ENCODE measurements at regions not wholly inside any gene's neighbourhood (a gene's known extent, or its start where the extent isn't known, plus 50 kb on each side); places are given as distances from the start of the nearest gene placed in this dataset.
"Not testable (repeated sequence)": the region's sequence is repeated elsewhere in the genome, so short reads cannot be mapped to it uniquely, and the experiment has no call there.

GRCh38 chr5:91315701-91316100 is 67.4 kb downstream of the ARRDC3 start:
- DNase-seq, result no peak

DNA sequence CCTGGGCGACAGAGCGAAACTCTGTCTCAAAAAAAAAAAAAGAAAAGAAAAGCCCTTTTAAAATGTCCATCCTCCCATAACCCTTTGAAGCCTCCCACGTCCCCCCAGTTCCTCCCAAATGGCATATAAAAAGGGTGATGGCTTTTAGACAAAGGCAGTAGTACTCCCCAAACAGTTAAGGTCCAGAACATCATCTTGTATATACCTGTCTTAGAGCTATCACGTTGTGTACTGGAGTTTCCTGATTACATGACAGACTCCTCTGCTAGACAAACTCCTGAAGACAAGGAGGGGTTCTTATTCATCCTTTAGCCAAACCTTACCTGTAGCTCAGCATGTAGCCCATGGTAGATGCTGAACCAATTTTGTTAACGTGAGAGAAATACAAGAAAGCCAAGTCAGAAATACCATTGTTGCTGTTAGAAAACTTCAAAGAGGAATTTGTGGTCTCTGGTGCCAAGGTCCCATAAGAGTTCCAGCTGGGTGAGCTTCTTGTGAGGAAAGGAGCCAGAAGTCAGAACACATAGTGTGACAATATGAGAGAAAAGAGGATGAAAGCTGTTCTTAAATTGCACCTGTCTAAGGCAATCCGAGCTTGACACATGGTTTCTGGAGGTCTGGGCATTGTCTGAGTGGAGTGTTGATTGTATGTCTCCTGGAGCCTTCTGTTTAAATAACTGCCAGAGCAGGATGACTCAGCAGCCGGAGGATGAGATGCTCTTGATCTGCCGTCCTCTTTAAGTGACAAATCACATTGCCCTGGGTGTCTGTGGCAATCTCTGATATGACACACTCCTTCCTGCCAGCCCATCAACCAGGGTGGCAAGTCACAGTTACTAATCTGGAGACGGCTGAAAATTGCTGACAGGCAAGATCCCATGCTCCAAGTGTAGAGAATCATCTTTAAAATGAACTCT is 69.1 kb downstream of the ARRDC3 start:
- DNase-seq, result peak; percentile 9

- DNase-seq, result no peak
These were observed 70.4 kb downstream of the ARRDC3 start for GRCh38 chr5:91312698-91313097.

DNA sequence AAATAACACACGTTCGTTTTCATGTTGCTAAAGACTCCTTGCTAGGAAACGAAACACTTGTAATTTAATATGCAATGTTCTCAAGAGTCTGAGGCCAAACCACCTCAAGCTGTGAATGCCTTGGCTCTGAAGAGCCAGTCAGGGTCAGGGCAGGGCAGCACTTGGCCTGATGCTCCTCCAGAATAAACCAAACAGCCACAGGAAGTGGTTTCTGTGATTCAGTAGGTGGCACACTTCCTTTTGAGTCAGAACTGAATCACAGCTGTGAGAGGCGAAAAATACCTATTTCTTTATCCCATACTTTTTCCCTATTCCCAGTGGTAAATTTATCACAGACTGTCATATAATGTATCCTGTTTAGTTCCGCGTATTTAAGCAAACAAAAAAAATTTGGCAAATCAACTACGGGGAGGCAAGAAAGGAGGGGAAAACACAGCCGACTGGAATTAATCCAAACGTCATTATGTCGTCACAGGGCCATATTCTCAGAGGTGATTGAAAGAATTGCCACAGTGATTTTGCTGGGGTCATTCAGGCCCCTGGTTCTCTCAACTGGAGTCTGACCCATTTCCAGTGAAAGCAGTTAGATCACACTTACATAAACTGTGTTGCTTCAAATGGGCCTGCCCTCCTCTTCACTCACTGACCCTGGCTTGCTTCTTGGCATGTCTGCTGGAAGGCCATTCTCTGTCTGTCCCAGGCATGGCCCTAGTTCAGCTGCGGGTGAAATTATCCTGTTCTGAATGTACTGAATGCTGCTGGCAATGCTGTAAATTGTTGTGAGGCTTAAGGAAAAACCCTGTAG is 71.2 kb downstream of the ARRDC3 start:
- DNase-seq, result no peak

- no peak for DNase-seq
These were observed 71.9 kb downstream of the ARRDC3 start for GRCh38 chr5:91311168-91311696.

GRCh38 chr5:91308157-91308556 is 75.0 kb downstream of the ARRDC3 start:
- not testable (repeated sequence) for DNase-seq

GRCh38 chr5:91307048-91307447 is 76.1 kb downstream of the ARRDC3 start:
- no peak for DNase-seq

DNA sequence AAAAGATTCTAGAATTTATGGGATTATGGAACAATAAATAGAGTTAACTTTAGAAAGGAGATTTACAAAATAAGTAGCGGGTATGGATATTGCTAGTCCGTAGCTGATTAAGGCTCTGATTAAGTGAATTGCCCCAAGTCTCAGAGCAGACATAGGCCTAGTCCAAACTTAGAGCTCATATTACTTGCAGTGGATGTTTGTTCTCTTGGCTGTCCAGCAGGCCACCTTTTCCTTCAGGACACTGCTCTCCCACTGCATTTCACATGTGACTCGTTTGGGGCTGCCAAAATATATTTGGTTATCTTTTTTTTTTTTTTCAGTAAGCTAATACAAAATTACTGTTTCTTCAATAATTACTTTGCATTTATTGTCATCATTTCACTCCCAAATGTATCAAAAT is 76.6 kb downstream of the ARRDC3 start:
- no peak for DNase-seq

DNA sequence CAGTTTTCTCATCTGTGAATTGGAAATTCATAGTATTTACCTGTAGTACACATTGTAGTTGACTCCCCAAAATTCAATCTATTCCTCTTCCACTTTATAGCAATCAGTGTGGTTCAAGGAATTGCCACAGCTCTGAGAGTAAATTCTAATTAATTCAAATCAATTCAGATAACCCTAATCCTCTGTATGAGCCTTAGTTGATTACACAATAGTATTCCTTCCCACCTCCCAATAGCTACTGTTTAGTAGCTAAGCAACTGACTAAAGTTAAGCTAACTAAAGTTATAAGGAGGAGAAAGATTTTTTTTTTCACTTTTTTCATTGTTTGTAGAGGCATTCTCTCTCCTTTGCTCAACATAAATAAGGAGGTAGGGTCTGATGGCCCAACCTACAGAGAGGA is 77.5 kb downstream of the ARRDC3 start:
- DNase-seq, result no peak

DNA sequence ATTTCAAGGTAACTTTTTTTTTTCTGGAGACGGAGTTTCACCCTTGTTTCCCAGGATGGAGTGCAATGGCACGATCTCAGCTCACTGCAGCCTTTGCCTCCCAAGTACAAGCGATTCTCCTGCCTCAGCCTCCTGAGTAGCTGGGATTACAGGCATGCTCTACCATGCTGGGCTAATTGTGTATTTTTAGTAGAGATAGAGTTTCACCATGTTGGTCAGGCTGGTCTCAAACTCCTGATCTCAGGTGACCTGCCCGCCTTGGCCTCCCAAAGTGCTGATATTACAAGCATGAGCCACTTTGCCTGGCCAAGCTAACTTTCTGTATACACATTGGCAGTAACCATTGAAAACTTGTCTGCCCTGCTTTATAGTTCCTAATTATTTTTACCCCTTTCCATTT is 79.1 kb downstream of the ARRDC3 start:
- not testable (repeated sequence) for DNase-seq

GRCh38 chr5:91302958-91303357 is 80.2 kb downstream of the ARRDC3 start:
- DNase-seq, result no peak

GRCh38 chr5:91302305-91302704 is 80.8 kb downstream of the ARRDC3 start:
- DNase-seq, result no peak

DNA sequence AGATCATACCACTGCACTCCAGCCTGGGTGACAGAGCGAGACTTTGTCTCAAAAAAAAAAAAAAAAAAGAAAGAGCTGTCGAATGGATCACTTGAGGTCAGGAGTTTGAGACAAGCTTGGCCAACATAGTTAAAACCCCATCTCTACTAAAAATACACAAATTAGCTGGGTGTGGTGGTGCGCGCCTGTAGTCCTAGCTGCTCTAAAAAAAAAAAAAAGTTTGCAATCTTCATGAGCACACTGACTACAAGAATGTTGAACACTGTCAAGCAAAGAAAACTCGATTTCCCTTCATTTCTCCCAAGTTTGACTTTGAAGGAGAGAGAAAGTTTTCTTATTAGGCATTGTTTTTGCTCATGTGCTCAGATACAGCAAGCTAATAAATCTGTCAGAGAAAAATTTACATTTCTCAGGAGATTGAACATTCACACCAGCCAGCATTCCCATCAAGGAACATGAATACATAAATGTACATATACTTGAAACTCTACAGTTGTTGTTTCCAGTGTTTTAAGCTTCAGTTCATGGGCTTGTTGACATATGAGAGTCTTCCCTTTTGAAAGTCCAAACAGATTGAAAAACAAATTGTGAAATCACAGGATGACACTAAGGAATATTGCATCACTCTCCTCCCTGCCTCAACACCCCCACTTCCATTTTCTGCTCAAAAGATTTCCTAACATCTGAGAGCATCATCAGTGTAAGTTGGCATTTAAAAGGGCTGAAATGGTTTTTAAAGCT is 81.8 kb downstream of the ARRDC3 start:
- DNase-seq, result no peak

DNA sequence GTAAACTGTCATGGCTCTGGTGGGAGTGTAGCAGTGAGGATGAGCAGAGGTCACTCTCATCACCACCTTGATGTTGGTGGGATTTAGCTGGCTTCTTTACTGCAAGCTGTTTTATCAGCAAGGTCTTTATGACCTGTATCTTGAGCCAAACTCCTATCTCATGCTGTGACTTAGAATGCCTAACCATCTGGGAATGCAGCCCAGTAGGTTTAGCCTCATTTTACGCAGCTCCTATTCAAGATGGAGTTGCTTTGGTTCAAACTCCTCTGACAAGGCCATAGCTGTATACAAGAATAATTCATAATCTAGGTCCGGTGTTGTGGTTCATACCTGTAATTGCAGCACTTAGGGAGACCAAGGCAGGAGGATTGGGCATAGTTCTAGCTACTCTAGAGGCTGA is 85.1 kb downstream of the ARRDC3 start:
- no peak for DNase-seq

GRCh38 chr5:91296674-91297143 is 86.4 kb downstream of the ARRDC3 start:
- no peak for DNase-seq

DNA sequence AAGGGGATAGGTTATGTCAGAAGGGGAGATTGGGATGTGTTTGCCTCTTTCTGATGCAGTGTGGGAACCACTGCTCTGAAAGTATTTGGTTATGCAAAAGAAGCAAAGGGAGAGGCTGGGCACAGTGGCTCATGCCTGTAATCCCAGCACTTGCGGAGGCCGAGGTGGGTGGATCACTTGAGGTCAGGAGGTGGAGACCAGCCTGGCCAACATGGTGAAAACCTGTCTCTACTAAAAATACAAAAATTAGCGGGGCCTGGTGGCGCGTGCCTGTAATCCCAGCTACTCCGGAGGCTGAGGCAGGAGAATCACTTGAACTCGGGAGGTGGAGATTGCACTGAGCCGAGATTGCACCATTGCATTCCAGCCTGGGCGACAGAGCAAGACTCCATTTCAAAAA is 87.0 kb downstream of the ARRDC3 start:
- DNase-seq, result not testable (repeated sequence)

DNA sequence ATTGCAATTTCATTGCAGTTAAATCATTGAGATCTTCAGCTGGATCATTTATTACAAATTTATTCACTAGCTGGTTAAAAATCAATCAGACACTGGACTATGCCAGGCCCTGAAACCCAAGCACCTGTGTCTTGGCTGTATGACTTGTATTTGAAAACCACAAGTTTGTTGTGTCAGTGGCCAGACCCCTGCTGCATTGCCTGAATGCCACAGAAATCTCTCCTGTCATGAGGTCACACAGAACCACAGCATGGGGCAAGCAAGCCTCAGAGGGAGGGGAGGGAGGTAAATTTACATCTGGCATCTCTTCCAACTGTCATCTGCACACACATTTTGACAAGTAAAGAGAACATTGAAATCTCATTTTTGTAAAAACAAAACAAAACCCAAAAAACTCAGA is 90.0 kb downstream of the ARRDC3 start:
- DNase-seq, result no peak

DNA sequence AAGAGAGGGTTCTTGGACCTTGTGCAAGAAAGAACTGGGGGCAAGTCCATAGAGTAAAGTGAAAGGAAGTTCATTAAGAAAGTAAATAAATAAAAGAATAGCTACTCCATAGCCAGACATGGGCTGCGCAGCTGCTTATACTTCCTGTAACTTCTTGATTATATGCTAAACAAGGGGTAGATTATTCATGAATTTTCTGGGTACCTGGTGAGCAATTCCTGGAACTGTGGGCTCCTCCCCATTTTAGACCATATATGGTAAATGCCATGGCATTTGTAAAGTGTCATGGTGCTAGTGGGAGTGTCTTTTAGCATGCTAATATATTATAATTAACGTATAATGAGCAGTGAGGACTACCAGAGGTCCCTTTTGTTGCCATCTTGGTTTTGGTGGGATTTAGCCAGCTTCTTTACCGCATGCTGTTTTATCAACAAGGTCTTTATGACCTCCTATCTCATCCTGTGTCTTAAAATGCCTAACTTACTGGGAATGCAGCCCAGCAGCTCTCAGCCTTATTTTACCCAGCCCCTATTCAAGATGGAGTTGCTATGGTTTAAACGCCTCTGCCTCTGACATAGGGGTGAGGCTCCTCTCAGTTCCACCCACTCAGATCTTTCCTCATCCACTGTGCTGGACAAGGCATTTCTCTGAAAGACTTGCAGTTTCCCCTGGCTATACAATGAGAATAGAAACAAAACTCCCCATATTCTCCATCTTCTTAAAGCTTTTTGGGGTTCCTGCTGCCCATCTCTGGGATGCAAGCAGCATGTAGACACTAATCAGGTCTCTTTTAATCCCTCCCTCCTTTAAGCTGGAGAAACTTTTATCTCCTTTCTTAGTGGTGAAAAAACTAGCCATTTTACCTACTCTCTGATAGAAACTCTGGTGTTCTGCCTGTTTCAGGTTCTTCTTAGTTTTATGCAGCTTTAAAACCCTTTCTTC is 91.2 kb downstream of the ARRDC3 start:
- DNase-seq, result no peak

DNA sequence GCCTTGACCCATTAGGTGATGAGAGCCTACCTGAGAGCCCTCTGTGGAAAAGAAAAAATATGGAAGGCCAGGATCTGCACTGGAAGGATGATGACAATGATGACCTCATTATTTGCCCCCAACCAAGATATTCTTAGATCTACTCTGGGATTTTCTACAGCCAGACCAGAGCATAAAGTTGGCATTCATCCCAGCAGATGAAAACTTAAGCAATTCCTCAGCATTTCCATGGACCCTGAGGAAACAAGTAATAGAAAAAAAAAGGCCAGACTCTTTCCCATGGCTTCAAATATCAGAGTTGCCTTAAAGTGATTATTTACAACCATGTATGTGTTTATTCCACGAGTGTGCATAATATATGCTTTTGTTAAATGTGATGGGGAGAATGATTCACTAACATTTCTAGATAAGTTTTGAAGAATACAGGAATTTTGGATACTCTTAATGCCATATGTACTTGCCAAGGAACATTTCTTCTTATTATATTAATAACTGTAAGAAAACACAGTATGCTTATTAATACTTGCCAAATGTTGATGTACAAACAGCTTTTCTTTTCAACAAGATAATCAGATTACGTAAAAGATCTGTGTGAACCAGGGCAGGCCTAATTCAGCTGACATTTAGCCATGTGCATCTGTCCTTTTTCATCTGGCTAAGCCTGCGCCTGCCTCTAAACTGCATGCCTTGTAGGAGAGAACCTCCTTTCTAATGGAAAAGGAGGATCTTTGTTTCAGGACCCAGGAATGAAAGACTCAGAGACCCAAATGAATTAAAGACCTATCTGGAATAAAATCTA is 94.8 kb downstream of the ARRDC3 start:
- no peak for DNase-seq

DNA sequence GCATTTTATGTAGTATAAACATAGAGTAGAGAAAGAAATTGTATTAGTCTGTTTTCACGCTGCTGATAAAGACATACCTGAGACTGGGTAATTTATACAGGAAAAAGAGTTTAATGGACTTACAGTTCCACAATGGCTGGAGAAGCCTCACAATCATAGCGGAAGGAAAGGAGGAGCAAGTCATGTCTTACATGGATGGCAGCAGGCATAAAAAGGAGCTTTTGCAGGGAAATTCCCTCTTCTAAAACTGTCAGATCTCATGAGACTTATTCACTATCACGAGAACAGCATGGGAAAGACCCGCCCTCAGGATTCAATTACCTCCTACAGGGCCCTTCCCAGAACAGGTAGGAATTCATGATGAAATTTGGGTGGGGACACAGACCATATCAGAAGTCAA is 98.1 kb downstream of the ARRDC3 start:
- DNase-seq, result not testable (repeated sequence)

- no peak for DNase-seq
These were observed 99.2 kb downstream of the ARRDC3 start for GRCh38 chr5:91283899-91284298.

All from NCI-H2107 (cell line).